H1 (cell line): ENCODE measurements at regions not wholly inside any gene's neighbourhood (a gene's known extent, or its start where the extent isn't known, plus 50 kb on each side); places are given as distances from the start of the nearest gene placed in this dataset.

Experiments used
- EGR1 ChIP-seq: IDR thresholded peaks from 2 replicates; pipeline ENCODE4 v1.6.1; 2011; ENCODE audit warnings: low read depth, low read length, borderline replicate concordance
- RFX5 ChIP-seq: IDR thresholded peaks from 2 replicates; pipeline ENCODE4 v1.6.1; 2011; ENCODE audit warnings: low read depth, low read length, improper control_type of control experiment, borderline replicate concordance
- TAF1 ChIP-seq: IDR thresholded peaks from 2 replicates; pipeline ENCODE4 v1.6.1; 2011; ENCODE audit warnings: mild to moderate bottlenecking, low read depth, low read length

DNA sequence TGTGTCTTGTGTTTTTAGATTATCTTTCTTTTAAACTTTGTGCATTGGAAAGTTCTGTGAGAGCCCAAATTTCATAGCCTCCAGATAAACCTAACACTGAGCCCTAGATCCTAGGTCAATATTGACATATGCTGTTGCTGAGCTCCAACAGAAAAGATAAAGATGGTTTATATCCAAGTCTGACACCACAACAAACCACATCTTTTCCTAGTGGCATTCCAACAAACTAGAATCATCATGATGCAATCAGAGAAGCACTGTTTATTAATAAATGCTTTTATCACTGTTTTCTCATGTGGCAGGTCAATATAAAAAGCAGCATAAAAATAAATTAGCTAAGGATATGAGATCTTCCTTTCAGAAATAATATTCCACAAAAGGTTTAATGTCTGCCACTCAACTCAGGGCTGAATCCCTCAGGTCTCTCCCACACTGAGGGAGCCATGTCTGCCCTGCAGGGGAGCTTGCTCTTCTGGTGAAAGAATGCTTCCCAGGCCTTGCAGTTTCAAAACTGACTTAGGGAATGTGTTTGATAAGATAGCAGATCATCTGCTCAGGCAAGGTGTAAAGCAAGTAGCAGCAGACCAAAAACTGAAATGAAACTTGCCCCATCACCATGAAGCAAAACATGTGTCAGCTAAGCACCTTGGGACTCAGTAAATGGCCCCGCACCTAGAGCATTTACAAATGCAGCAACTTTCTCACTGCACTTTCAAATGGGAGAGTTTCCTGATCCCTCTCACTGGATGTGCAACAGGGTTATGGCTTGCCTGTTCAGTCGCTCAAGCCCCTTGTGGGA is 493.0 kb downstream of the AGTPBP1 start (continued):
- TF ChIP-seq RFX5 (no peak), TAF1 (no peak), EGR1 (no peak)
